ENCODE measurements at regions not wholly inside any gene's neighbourhood (a gene's known extent, or its start where the extent isn't known, plus 50 kb on each side); places are given as distances from the start of the nearest gene placed in this dataset.

DNA sequence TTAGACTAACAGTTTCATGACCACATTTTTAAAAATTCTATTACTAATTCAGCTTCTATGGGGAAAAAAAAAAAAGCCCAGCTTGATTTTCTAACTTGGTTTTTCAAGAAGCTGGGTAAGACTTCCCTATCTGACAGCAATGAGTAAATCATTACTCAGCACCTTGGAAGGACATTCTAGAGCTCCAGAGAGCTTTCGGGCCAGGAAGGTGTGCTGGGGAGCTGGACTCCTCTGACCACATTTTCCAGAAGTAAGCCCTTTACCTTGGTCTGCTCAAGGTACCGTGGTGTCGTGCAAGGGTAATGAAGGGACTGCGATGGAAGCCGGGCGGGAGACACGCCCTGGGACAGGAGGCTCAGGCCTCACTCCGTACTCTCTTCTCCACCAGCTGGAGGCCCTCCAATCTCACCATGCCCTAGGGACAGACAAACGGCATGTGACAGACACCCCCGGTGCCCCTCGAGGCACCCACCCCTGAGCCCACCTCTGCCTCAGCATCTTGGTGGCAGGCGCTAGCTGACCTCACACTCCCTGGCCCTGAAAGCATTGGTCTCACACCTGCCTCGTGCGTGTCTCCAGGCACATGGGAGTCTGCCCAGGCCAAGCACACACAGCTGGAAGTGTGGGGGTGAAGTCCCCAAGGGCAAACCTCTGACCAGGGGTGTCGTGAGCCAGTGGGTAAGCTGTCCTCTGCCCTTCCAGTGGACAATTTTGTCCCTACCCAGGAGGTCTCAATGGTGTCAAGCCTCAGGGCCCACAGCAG lies 152.1 kb downstream of the OAT start:
- H3K36me3 ChIP-seq, result no peaks in the 10 kb centered on the region
- no peaks in the 10 kb centered on the region for H3K27me3 ChIP-seq
- no peak overlapping the region for H3K27ac ChIP-seq
- H3K4me1 ChIP-seq, result peaks cover 0 to 15% (median 0%) of the 10 kb centered on the region in 9 donors
- H3K9me3 ChIP-seq, result peaks cover 0 to 2% (median 0%) of the 10 kb centered on the region in 11 donors
- ATAC-seq (no peak), DNase-seq (no peak)
- TF ChIP-seq, protein P1, sequence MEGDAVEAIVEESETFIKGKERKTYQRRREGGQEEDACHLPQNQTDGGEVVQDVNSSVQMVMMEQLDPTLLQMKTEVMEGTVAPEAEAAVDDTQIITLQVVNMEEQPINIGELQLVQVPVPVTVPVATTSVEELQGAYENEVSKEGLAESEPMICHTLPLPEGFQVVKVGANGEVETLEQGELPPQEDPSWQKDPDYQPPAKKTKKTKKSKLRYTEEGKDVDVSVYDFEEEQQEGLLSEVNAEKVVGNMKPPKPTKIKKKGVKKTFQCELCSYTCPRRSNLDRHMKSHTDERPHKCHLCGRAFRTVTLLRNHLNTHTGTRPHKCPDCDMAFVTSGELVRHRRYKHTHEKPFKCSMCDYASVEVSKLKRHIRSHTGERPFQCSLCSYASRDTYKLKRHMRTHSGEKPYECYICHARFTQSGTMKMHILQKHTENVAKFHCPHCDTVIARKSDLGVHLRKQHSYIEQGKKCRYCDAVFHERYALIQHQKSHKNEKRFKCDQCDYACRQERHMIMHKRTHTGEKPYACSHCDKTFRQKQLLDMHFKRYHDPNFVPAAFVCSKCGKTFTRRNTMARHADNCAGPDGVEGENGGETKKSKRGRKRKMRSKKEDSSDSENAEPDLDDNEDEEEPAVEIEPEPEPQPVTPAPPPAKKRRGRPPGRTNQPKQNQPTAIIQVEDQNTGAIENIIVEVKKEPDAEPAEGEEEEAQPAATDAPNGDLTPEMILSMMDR (IDR thresholded peaks at IDR 0.05), result no peak
- 93 to 96% methylated on average over 15 of the region's 15 CpGs for WGBS, 2 donors
- H3K4me3 ChIP-seq, result no peak overlapping the region
- intact Hi-C loops (cut with DNase I), result loop anchor here in 5 of 10 donors (10.0 kb wide), 3 partner anchors 232 to 272 kb away; no protein-coding TSS in a partner anchor

DNA sequence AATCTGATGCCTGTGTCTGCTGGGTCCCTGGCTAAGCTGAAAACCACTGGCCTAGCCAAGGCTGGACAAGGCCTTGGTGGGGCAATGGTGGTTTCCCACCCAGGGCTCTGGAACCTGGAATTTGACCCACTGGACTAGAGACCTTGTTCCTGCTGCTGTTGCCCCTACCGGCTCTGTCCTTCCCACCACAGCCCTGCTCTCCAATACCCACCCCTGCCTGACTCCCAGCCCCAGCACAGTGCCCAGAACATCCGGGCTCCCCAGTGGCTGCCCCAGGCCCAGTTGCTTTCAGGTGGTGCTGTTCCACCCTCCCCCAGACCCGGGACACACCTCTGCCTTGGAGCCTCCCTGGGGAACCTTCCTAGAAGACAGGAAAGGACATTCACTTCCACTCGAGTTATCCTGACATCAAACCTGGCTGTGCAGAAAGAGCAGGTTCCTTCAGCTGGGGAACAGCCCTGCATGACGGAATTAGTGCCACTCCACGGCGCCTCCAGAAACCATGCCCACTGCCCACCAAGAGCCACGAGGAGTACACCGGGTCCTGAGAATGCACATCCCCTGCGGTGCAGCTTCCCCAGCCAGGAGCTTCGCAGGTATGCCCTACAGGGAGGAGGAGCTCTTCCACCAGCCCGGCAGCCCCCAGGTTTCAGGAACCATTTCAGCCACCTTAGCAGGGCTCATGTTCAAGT lies 152.8 kb downstream of the OAT start:
- peaks cover 0 to 15% (median 0%) of the 10 kb centered on the region in 9 donors for H3K4me1 ChIP-seq
- ATAC-seq (no peak), DNase-seq (no peak)
- H3K27ac ChIP-seq, result no peak overlapping the region
- H3K9me3 ChIP-seq, result no peaks in the 10 kb centered on the region
- H3K27me3 ChIP-seq, result no peaks in the 10 kb centered on the region
- TF ChIP-seq, protein P1 (IDR thresholded peaks at IDR 0.05), result no peak
- 76 to 84% methylated on average over 12 of the region's 12 CpGs for WGBS, 2 donors
- intact Hi-C loops (cut with DNase I), result loop anchor here in 5 of 10 donors (10.0 kb wide), 3 partner anchors 231 to 271 kb away; no protein-coding TSS in a partner anchor
- no peak overlapping the region for H3K4me3 ChIP-seq
- no peaks in the 10 kb centered on the region for H3K36me3 ChIP-seq

DNA sequence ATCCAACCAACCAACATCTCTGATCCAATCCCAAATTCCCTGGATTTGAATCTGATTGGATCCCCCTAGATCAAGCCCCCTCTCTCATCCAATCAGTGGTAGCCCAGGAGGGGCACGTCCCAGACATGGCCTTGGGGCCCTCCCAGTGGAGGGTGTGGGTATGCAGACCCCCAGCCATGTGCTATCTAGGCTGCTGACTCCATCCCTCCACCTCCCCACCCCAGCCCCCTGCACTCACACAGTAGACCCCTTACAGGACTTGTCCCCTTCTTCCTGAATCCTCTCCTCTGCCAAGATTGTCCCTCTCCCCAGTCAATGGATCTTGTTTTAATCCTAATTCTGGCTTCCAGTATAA lies 153.4 kb downstream of the OAT start:
- Histone ChIP-seq H3K36me3 (no peaks in the 10 kb centered on the region), H3K4me3 (no peak overlapping the region), H3K9me3 (no peaks in the 10 kb centered on the region), H3K27ac (no peak overlapping the region), H3K27me3 (peaks cover 0 to 1% (median 0%) of the 10 kb centered on the region in 7 donors), H3K4me1 (peaks cover 0 to 15% (median 0%) of the 10 kb centered on the region in 9 donors)
- no peak for ATAC-seq
- 52 to 93% methylated on average over 1 of the region's 1 CpG for WGBS, 2 donors
- DNase-seq, result no peak
- TF ChIP-seq, protein P1 (IDR thresholded peaks at IDR 0.05), result no peak
- intact Hi-C loops (cut with DNase I), result loop anchor here in 5 of 10 donors (10.0 kb wide), 3 partner anchors 231 to 271 kb away; no protein-coding TSS in a partner anchor

DNA sequence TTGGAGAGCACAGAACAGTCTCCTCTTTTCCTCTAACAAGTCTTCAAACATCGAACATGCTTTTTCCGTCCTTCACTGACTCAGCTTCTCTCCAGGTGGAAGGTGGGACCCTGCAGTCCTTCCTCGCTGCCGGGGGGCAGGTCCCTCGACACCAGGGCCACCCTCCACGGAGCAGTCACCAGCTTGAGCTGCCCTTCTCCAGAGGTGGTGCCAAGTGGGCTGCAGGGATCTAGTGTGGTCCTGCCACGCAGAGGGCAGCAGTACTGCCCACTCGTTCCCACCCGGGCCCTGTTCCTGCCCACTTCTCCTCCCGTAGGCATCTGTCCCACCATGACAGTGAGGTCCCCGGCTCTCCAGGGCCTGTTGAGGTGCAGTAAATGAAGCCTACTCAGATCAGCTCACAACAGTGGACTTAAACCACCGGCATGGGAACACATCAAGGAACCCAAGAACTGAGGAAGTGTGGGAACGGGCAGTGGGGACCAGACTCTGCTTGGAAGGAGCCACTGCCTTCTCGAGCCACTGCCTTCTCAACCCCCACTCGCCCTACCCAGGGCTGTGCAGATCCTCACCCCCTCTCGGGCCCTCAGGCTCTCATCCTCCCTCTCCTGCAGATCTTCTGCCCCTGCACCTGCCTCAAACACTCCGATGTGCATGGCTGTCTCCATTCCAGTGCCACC lies 153.9 kb downstream of the OAT start:
- intact Hi-C loops (cut with DNase I), result loop anchor here in 8 of 10 donors (5.0 to 10.0 kb wide), 5 partner anchors 230 to 273 kb away; no protein-coding TSS in a partner anchor
- peaks cover 0 to 4% (median 0%) of the 10 kb centered on the region in 7 donors for H3K27me3 ChIP-seq
- H3K9me3 ChIP-seq, result no peaks in the 10 kb centered on the region
- DNase-seq (no peak), ATAC-seq (no peak)
- peaks cover 0 to 15% (median 0%) of the 10 kb centered on the region in 9 donors for H3K4me1 ChIP-seq
- no peak overlapping the region for H3K27ac ChIP-seq
- H3K4me3 ChIP-seq, result no peak overlapping the region
- TF ChIP-seq, protein P1 (IDR thresholded peaks at IDR 0.05), result no peak
- H3K36me3 ChIP-seq, result no peaks in the 10 kb centered on the region
- 92 to 93% methylated on average over 17 of the region's 17 CpGs for WGBS, 2 donors

All from heart right ventricle (tissue), 16 donors.